Activated B cell treated with CpG ODN at 0.5 μM for 24 hours (primary cell): ENCODE measurements at regions not wholly inside any gene's neighbourhood (a gene's known extent, or its start where the extent isn't known, plus 50 kb on each side); places are given as distances from the start of the nearest gene placed in this dataset.

Source experiments
- ATAC-seq: fragments of 200-7000 bp; cut with Tn5 transposase; one replicate; pipeline ENCODE4 v1.10.0; 2021; ENCODE audit warnings: low read depth, mild to moderate bottlenecking, moderate library complexity
- CTCF ChIA-PET: fragments of 350-600 bp; sonication (Branson Sonifier 250); formaldehyde crosslinking; loops from one replicate; lab custom pipeline; 2021; ENCODE audit warnings: antibody characterized with exemption; lab: Charles Lee
- POLR2A ChIA-PET: fragments of 350-600 bp; sonication (Branson Sonifier 250); formaldehyde crosslinking; loops from one replicate; lab custom pipeline; 2021; ENCODE audit warnings: antibody characterized with exemption; lab: Charles Lee
- DNase-seq: peaks from one replicate; pipeline ENCODE4 v3.0.0; 2022
- H3K27ac Mint-ChIP-seq: one replicate; pipeline ENCODE4 v1.8.0; 2020; ENCODE audit warnings: mixed read lengths
- H3K27me3 Mint-ChIP-seq: one replicate; pipeline ENCODE4 v1.8.0; 2021; ENCODE audit warnings: mixed read lengths
- H3K36me3 Mint-ChIP-seq: one replicate; pipeline ENCODE4 v1.8.0; 2021; ENCODE audit warnings: low read depth, mixed read lengths
- H3K4me1 Mint-ChIP-seq: one replicate; pipeline ENCODE4 v1.8.0; 2021; ENCODE audit warnings: mixed read lengths
- H3K4me3 Mint-ChIP-seq: one replicate; pipeline ENCODE4 v1.8.0; 2020; ENCODE audit warnings: mild to moderate bottlenecking, mixed read lengths
- H3K9me3 Mint-ChIP-seq: one replicate; pipeline ENCODE4 v1.8.0; 2020; ENCODE audit warnings: mixed read lengths
- intact Hi-C: fragments of 100-400 bp; cut with micrococcal nuclease; formaldehyde crosslinking; loops from one replicate; pipeline ENCODE4 v1.15.1; 2024
- TF ChIP-seq, protein P1 (sequence below): fragments of 200-600 bp; IDR thresholded peaks from one replicate; pipeline ENCODE4 v1.8.0; 2022; ENCODE audit warnings: antibody characterized with exemption, mild to moderate bottlenecking

DNA sequence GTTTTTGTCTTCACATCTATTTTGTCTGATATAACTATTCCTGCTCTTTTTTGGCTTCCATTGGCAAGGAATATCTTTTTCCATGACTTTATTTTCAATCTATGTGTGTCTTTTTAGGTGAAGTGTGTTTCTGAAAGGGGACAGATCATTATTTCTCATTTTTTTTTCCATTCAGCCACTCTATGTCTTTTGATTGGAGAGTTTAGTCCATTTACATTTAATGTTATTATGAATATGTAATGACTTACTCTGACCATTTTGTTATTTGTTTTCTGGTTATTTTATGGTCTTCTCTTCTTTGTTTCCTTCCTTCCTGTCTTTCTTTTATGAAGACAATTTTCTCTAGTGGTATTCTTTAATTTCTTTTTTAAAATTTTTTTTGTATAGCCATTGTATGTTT is 178.6 kb upstream of the CNTN5 start:
- POLR2A ChIA-PET: no interaction called here
- Mint-ChIP-seq H3K4me1 (no peaks in the 10 kb centered on the region), H3K4me3 (no peak overlapping the region), H3K27ac (no peak overlapping the region), H3K27me3 (no peaks in the 10 kb centered on the region), H3K9me3 (peaks cover 15% of the 10 kb centered on the region), H3K36me3 (no peaks in the 10 kb centered on the region)
- DNase-seq: no peak
- CTCF ChIA-PET: no interaction called here
- ATAC-seq: no peak
- TF ChIP-seq, protein P1, sequence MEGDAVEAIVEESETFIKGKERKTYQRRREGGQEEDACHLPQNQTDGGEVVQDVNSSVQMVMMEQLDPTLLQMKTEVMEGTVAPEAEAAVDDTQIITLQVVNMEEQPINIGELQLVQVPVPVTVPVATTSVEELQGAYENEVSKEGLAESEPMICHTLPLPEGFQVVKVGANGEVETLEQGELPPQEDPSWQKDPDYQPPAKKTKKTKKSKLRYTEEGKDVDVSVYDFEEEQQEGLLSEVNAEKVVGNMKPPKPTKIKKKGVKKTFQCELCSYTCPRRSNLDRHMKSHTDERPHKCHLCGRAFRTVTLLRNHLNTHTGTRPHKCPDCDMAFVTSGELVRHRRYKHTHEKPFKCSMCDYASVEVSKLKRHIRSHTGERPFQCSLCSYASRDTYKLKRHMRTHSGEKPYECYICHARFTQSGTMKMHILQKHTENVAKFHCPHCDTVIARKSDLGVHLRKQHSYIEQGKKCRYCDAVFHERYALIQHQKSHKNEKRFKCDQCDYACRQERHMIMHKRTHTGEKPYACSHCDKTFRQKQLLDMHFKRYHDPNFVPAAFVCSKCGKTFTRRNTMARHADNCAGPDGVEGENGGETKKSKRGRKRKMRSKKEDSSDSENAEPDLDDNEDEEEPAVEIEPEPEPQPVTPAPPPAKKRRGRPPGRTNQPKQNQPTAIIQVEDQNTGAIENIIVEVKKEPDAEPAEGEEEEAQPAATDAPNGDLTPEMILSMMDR: no peak
- intact Hi-C loops: no loop called here

DNA sequence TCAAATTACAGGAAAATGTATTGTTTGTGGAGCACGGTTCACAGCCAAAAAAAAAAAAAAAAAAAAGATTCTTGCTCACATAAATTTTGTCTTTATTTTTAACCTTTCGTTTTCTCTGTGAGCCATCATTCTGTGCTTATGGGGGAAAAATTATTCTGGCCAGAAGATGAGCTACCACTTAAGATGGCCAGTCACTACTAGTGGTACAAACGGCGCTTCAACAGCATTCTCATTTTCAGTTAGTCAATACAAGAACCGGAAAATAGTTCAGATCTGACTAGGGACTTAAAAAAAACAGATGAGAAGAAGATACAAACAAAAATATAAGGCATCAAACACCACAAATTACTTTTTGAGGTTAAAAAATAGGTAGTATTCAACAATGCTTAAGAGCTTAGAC is 158.6 kb upstream of the CNTN5 start:
- Mint-ChIP-seq H3K4me3 (no peak overlapping the region), H3K9me3 (peaks cover 9% of the 10 kb centered on the region), H3K4me1 (no peaks in the 10 kb centered on the region), H3K27me3 (no peaks in the 10 kb centered on the region), H3K36me3 (no peaks in the 10 kb centered on the region), H3K27ac (no peak overlapping the region)
- intact Hi-C loops: no loop called here
- ATAC-seq (no peak), DNase-seq (no peak)
- TF ChIP-seq, protein P1: no peak
- POLR2A ChIA-PET: no interaction called here
- CTCF ChIA-PET: no interaction called here

DNA sequence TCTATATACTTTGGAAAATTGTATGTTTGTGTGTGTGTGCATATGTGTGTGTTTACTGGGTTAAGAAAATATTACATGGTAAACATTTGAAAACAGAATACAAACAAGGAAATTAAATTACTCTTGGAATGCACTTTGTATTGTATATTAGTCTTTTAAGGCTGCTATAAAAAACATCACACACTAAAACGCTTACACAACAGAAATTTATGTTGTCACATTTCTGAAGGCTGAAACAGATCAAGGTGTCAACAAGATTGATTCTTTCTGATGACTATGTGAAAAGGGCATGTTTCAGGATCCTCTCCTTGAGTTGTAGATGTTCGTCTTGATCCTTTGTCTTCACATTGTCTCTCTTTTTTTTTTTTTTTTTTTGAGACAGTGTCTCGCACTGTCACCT is 149.1 kb upstream of the CNTN5 start:
- Mint-ChIP-seq H3K4me1 (no peaks in the 10 kb centered on the region), H3K27me3 (no peaks in the 10 kb centered on the region), H3K36me3 (no peaks in the 10 kb centered on the region), H3K27ac (no peak overlapping the region), H3K9me3 (peaks cover 13% of the 10 kb centered on the region), H3K4me3 (no peak overlapping the region)
- TF ChIP-seq, protein P1: no peak
- POLR2A ChIA-PET: no interaction called here
- no peak for ATAC-seq
- no peak for DNase-seq
- intact Hi-C loops: no loop called here
- CTCF ChIA-PET: no interaction called here

DNA sequence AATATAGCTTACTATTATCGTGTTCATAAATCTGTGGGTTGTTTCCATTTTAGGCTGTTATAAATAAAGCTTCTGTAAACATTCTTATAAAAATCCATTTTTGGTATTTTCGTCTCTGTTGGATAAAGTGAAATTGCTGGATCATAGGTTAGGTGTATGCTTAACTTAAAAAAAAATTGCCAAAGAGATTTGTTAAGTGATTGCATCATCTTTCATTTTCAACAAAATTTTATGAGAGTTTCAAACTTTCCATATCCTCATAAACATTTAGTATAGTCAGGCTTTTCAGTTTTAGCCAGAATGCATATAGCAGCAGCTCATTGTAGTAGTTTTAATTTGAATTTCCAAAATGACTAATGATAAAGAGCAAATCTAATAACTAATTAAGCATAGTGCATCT is 146.7 kb upstream of the CNTN5 start:
- Mint-ChIP-seq H3K4me3 (no peak overlapping the region), H3K27ac (no peak overlapping the region), H3K9me3 (peaks cover 7% of the 10 kb centered on the region), H3K36me3 (no peaks in the 10 kb centered on the region), H3K4me1 (no peaks in the 10 kb centered on the region), H3K27me3 (no peaks in the 10 kb centered on the region)
- intact Hi-C loops: no loop called here
- TF ChIP-seq, protein P1: no peak
- ChIA-PET CTCF (no interaction called here), POLR2A (no interaction called here)
- no peak for ATAC-seq
- no peak for DNase-seq

DNA sequence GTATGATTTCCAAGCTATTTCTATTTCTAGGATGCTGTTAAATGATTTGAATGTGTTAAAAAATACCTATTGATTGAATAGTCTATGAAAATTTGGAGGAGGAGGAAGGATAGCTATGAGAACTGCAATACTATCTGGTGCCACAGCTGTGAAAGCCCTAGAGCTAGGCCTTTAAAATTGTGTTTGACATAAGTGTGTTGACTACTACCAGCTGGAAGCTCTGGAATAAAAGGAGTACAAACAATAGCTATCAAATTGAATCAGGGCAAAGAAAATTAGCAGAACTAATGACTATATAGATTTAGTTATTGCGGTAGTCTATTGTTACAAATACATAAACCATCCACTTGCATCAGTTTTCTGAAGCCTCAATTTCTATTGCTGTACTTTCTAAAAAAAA is 124.8 kb upstream of the CNTN5 start:
- Mint-ChIP-seq H3K9me3 (peaks cover 2% of the 10 kb centered on the region), H3K36me3 (no peaks in the 10 kb centered on the region), H3K27ac (no peak overlapping the region), H3K27me3 (no peaks in the 10 kb centered on the region), H3K4me1 (no peaks in the 10 kb centered on the region), H3K4me3 (no peak overlapping the region)
- intact Hi-C loops: no loop called here
- ATAC-seq: no peak
- ChIA-PET CTCF (no interaction called here), POLR2A (no interaction called here)
- TF ChIP-seq, protein P1: no peak
- DNase-seq: no peak
